Frontal cortex (tissue), 3 donors: ENCODE measurements at regions not wholly inside any gene's neighbourhood (a gene's known extent, or its start where the extent isn't known, plus 50 kb on each side); places are given as distances from the start of the nearest gene placed in this dataset.
"Not testable (repeated sequence)": the region's sequence is repeated elsewhere in the genome, so short reads cannot be mapped to it uniquely, and the experiment has no call there.

ENCODE experiments used
- DNase-seq, 2 donors: peaks; one replicate each; pipeline ENCODE4 v3.0.0; 2012; ENCODE audit warnings: low spot score in 2 of 2
- FAIRE-seq: peaks from 2 replicates; lab custom pipeline; 2012; peaks lifted over from hg19 to GRCh38; lab: Jason Lieb, UNC
- donor health status: control.
- donor health status: control.
- donor health status: control.

GRCh38 chr1:118828038-118828437, 160.1 kb downstream of the TBX15 start:
- DNase-seq, result no peak
- FAIRE-seq, result no peak

DNA sequence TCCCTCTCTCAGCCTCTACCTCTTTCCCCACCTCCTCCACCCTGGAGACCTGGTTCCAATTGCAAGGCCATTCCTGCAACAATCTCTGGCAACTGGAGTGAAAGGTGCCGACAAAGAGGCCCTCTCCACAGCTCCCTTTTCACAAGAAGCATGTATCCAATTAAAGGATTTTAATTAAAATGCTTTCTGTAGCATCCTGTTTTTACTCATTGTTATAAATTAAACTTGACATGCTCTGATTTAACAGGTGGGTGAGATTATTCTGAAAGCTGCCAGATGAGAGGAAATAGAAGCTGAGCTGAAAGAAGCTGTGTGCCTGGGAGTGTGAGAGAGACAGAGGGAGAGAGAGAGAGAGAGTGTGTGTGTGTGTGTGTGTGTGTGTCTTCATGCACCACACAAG, 160.5 kb downstream of the TBX15 start:
- FAIRE-seq (no peak), DNase-seq (no peak)

GRCh38 chr1:118827207-118827606, 160.9 kb downstream of the TBX15 start:
- FAIRE-seq, result no peak

GRCh38 chr1:118826669-118827068, 161.5 kb downstream of the TBX15 start:
- FAIRE-seq (no peak), DNase-seq (no peak)

More at GRCh38 chr1:118827207-118827606, 160.9 kb downstream of the TBX15 start:
- DNase-seq, result no peak

DNA sequence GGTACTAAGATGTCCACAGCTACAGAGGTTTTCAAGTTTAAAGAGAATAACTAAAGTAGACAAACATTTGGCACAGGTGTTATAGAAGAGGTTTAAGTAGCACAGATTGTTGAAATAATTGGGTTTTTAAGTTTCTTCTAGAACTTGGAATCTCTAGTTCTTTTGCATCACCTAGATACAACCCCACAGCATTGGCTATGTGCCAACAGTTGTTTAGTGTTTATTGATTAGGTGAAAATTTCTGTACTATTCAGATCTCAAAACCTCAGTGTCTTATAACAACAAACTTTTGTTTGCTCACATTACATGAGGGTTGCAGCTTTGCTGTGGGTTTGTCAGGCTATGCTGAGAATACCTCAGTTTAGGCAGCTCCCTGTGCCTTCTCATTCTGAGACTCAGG, 162.5 kb downstream of the TBX15 start:
- no peak for DNase-seq
- no peak for FAIRE-seq

GRCh38 chr1:118821801-118822200, 166.3 kb downstream of the TBX15 start:
- no peak for FAIRE-seq
- DNase-seq, result no peak

DNA sequence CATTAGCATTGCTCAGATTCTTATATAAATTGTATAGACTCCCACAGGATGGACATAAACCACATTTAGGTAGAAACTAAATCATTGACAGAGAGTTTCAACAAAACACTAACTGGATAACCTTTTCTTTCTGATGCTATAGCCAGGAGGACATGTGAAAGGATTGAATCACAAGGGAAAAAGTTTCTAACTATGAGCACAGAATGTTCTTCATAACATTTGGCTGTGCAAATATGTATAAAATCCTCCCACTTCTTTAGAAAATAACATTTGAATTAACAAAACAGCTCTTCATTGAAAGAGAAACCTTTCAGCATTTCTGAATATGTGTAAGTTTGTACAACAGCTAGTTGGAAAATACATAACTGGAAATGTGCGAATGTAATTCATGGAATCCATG, 167.3 kb downstream of the TBX15 start:
- DNase-seq (no peak), FAIRE-seq (no peak)

DNA sequence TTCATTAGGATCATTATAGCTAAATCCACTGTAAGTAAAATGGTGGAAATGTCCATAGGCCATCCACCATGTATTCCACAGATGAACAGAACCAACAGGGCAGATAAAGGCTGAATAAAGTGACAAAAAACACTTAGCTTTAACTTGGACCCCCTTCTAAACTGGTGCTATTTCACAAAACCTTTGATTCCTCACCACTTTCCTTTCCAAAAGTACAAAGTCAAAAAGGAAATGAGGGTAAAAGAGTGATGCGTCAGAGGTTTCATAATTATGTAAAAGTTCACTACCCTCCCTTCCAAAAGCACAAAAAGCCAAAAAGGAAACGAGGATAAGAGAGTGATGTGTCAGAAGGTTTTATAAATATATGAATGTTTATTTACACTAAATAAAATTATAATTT, 172.2 kb downstream of the TBX15 start:
- FAIRE-seq (no peak), DNase-seq (no peak)

GRCh38 chr1:118812555-118812954, 175.6 kb downstream of the TBX15 start:
- FAIRE-seq (no peak), DNase-seq (no peak)

- DNase-seq, result no peak
- FAIRE-seq, result no peak
These were observed 177.0 kb downstream of the TBX15 start for GRCh38 chr1:118811156-118811555.

GRCh38 chr1:118809586-118809985, 178.6 kb downstream of the TBX15 start:
- no peak for FAIRE-seq
- DNase-seq, result no peak

DNA sequence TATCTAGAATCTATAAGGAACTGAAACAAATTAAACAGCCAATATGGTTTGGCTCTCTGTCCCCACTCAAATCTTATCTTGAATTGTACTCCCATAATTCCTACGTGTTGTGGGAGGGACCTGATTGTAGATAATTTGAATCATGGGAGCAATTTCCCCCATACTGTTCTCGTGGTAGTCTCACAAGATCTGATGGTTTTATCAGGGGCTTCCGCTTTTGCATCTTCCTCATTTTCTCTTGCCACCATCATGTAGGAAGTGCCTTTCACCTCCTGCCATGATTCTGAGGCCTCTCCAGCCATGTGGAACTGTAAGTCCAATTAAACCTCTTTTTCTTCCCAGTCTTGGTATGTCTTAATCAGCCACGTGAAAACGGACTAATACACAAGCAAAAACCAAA, 185.0 kb downstream of the TBX15 start:
- DNase-seq, FAIRE-seq: not testable (repeated sequence)

- FAIRE-seq, result no peak
- DNase-seq, result no peak
These were observed 196.9 kb downstream of the TBX15 start for GRCh38 chr1:118791094-118791691.

GRCh38 chr1:118788463-118788862, 199.7 kb downstream of the TBX15 start:
- DNase-seq, result no peak
- FAIRE-seq, result no peak

DNA sequence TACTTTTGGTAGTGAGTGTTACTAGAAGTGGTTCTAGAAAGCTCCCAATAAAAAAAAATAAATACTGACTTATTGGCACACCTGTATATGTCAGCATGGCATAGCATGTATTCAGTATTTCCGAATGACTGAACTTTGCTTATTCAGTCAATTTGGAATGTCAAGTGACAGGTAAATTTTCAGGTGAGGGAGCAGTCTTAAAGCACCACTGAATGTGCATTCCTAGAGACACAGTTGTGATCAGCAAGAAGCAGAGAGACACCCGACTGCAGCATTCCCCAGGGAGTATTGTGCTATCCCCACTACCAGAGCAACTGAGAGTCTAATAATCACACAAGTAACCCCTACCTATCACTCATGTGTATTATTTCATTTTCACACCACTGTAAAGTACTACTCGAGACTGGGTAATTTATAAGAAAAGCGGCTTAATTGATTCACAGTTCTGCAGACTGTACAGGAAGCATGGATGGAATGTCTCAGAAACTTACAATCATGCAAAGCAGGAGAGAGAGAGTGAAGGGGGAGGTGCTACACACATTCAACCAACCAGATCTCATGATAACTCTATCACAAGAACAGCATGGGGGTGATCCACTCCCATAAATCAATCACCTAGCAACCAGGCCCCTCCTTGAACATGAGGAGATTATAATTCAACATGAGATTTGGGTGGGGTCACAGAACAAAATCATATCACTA, 201.5 kb downstream of the TBX15 start:
- FAIRE-seq (no peak), DNase-seq (no peak)

DNA sequence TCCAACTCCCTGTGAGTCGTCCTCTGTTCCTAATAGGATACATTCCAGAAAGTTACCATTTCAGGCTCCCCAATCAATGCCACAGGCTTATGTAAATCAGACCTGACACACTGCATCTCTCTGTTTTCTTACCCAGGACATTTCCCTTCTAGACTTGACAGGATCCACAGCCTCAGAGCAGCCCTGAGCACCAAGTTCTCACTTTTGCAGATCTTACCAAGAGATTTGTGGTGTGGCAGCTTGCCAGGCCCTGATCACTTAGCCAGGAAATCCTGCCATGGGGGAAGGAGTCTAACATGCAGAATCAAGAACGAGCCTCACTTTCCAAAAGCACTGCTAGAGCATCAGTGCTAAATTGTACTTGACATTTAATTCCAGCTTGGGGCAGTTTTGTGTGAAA, 202.9 kb downstream of the TBX15 start:
- DNase-seq (no peak), FAIRE-seq (no peak)

DNA sequence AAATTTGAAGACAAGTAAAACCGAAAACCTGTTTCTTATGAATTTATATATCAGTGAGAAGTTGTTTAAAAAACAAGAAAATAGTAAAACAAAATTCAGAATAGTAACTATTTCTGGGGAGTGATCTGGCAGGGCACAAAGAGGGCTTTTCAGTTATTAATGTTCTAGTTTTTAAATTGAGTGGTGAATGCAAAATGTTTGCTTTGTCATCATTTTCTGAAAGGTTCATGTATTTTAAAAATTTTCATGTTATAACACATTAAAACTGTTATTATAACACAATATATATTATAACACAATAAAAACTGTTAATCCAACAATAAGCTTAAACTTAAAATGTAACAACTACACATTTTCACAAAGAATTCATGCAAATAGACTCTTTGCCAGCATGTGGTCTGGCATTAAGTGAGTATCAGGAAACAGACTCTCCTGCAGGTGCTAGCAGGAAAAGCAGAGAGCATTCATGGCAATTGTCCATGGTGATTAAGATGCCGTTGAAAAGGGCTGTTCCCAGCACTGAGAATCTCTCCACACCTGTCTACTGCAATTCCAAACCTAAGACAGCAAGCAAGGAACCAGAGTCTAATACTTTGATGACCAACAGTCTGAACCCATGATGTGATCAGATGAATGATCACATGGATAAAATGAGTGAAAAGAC, 204.9 kb downstream of the TBX15 start:
- FAIRE-seq (no peak), DNase-seq (no peak)

DNA sequence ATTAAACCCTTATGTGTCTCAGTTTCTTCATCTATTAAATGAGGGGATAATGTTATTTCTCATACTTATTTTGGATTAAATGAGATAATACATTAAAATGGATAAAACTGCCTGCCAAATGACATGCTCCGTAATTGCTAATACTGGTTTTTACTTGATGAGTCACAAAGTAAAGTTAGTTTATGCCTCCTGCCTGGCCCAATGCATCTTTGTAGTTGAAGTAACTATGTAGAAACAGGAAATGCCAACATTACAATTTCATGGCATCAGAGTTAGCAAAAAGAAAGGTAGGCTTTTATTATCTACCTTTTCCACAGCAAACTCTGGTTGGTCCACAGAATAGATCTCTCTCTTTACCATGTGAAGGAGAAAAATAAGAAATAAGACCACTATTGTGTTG, 214.5 kb downstream of the TBX15 start:
- DNase-seq (no peak), FAIRE-seq (no peak)

DNA sequence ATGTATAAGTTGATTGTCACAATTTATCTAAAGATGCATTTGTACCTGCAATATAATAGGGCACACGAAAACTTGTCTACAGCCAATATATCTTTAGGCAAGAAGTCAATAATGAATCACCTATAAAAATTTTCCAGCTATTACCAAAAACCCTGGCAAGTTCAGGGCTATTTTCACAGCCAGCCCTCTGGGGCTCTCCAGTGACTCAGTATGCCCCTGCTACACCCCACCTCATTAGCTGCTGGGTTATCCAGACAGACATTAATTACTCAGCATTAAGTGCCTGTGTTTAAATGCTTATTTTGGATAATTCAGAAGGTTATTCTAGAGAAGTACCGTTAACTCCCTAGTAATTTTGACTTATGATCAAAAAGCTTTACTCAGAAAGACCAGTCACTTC, 220.2 kb downstream of the TBX15 start:
- DNase-seq, result no peak
- FAIRE-seq, result no peak

DNA sequence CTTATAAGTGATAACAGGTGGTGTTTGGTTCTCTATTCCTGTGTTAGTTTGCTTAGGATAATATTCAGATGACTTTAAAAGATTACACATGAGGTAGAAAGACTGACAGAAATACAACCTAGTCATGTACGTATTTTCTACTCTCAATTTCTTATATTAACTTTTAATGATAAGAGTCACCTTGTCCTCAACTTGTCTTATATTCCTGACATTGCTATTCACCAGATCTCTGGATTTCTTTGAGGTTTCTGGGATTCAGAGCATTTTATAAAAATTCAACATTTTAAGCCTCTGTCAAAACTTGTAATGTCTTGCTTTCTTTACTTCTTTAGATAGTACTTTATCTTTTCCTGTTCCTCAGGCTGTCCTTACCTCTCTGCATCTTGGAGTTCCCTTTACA, 234.2 kb downstream of the TBX15 start:
- FAIRE-seq (no peak), DNase-seq (no peak)

- no peak for DNase-seq
- no peak for FAIRE-seq
These were observed 237.0 kb downstream of the TBX15 start for GRCh38 chr1:118751166-118751565.
